ENCODE measurements at regions not wholly inside any gene's neighbourhood (a gene's known extent, or its start where the extent isn't known, plus 50 kb on each side); places are given as distances from the start of the nearest gene placed in this dataset.

GRCh38 chr1:170240409-170240808 lies 94.7 kb downstream of the NTMT2 start:
- TF ChIP-seq CTCF (IDR thresholded peaks at IDR 0.05) (no peak), POLR2A (IDR thresholded peaks at IDR 0.05) (no peak)

Data from Peyer's patch (tissue), 4 donors.